ENCODE measurements at regions not wholly inside any gene's neighbourhood (a gene's known extent, or its start where the extent isn't known, plus 50 kb on each side); places are given as distances from the start of the nearest gene placed in this dataset.

DNA sequence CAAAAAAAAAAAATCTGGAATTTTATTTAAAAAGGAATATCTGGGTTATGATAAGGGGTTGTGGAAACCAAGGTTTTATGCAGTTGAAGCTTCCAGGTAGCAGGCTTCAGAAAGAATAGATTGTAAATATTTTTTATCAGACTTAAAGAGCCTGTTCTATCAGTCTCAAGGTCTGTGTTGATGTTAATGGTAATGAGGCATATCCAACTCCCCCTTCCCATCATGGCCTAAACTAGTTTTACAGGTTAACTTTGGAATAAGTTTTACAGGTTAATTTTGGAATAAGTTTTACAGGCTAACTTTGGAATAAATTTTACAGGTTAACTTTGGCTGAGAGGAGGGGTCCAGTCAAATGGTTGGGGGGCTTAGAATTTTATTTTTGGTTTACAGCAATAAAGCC is 92.4 kb downstream of the CD24 start:
- H3K79me2 ChIP-seq (replicated peaks; ENCODE audit: insufficient read depth, low read length): no peaks in the 10 kb centered on the region
- H3F3A ChIP-seq (ENCODE audit: insufficient read depth, low read length, poor library complexity, severe bottlenecking): no peaks in the 10 kb centered on the region
- no peaks in the 10 kb centered on the region for H3K36me3 ChIP-seq (ENCODE audit: insufficient read depth, low read length)
- no peak overlapping the region for H3K4me2 ChIP-seq (ENCODE audit: low read length)
- no peaks in the 10 kb centered on the region for H3K27me3 ChIP-seq (ENCODE audit: insufficient read depth, low read depth, low read length)
- no peaks in the 10 kb centered on the region for H3K9me2 ChIP-seq (ENCODE audit: insufficient read depth, low read length)
- H3K4me3 ChIP-seq (ENCODE audit: low read length): no peak overlapping the region
- H3K27ac ChIP-seq (ENCODE audit: low read length): no peak overlapping the region
- no peak for TF ChIP-seq REST (IDR thresholded peaks at IDR 0.05; ENCODE audit: borderline replicate concordance)
- no peak for TF ChIP-seq MXI1 (conservative IDR thresholded peaks at IDR 0.05; ENCODE audit: poor library complexity, severe bottlenecking)
- TF ChIP-seq CTCF (IDR thresholded peaks at IDR 0.05; ENCODE audit: poor library complexity, severe bottlenecking): no peak
- TF ChIP-seq EZH2 (IDR thresholded peaks at IDR 0.05; ENCODE audit: borderline replicate concordance, insufficient read depth, low read length, poor library complexity, severe bottlenecking): no peak
- TF ChIP-seq SMC3 (conservative IDR thresholded peaks at IDR 0.05; ENCODE audit: poor library complexity): no peak
- TF ChIP-seq POLR2AphosphoS5 (IDR thresholded peaks at IDR 0.05): no peak
- TF ChIP-seq TAF1 (IDR thresholded peaks at IDR 0.05; ENCODE audit: low read depth): no peak
- peaks cover 7% of the 10 kb centered on the region for H3K9me3 ChIP-seq (ENCODE audit: low read length)
- H4K20me1 ChIP-seq (ENCODE audit: insufficient read depth): no peaks in the 10 kb centered on the region
- H2AFZ ChIP-seq (ENCODE audit: low read depth, low read length): no peak overlapping the region
- no peak overlapping the region for H3K9ac ChIP-seq (ENCODE audit: low read length)

- no peak overlapping the region for H3K4me3 ChIP-seq (ENCODE audit: low read length)
- H4K20me1 ChIP-seq (ENCODE audit: insufficient read depth): no peaks in the 10 kb centered on the region
- H3K79me2 ChIP-seq (replicated peaks; ENCODE audit: insufficient read depth, low read length): no peaks in the 10 kb centered on the region
- TF ChIP-seq CTCF (IDR thresholded peaks at IDR 0.05; ENCODE audit: poor library complexity, severe bottlenecking) (no peak), SMC3 (conservative IDR thresholded peaks at IDR 0.05; ENCODE audit: poor library complexity) (no peak), MXI1 (conservative IDR thresholded peaks at IDR 0.05; ENCODE audit: poor library complexity, severe bottlenecking) (no peak), POLR2AphosphoS5 (IDR thresholded peaks at IDR 0.05) (no peak), REST (IDR thresholded peaks at IDR 0.05; ENCODE audit: borderline replicate concordance) (no peak), RAD21 (conservative IDR thresholded peaks at IDR 0.05) (no peak), EP300 (conservative IDR thresholded peaks at IDR 0.05; ENCODE audit: poor library complexity, severe bottlenecking) (no peak), EZH2 (IDR thresholded peaks at IDR 0.05; ENCODE audit: borderline replicate concordance, insufficient read depth, low read length, poor library complexity, severe bottlenecking) (no peak), TAF1 (IDR thresholded peaks at IDR 0.05; ENCODE audit: low read depth) (no peak)
- H3K27me3 ChIP-seq (ENCODE audit: insufficient read depth, low read depth, low read length): no peaks in the 10 kb centered on the region
- H3K4me2 ChIP-seq (ENCODE audit: low read length): no peak overlapping the region
- no peak overlapping the region for H2AFZ ChIP-seq (ENCODE audit: low read depth, low read length)
- H3K9me3 ChIP-seq (ENCODE audit: low read length): peaks cover 8% of the 10 kb centered on the region
- no peaks in the 10 kb centered on the region for H3K9me2 ChIP-seq (ENCODE audit: insufficient read depth, low read length)
- no peak overlapping the region for H3K27ac ChIP-seq (ENCODE audit: low read length)
- no peak overlapping the region for H3K9ac ChIP-seq (ENCODE audit: low read length)
- no peaks in the 10 kb centered on the region for H3K36me3 ChIP-seq (ENCODE audit: insufficient read depth, low read length)
- H3F3A ChIP-seq (ENCODE audit: insufficient read depth, low read length, poor library complexity, severe bottlenecking): no peaks in the 10 kb centered on the region
Observed at GRCh38 chr6:106880952-106881351, 93.6 kb downstream of the CD24 start.

Data from neural cell (in vitro differentiated cells).